Esophagus muscularis mucosa (tissue), 3 donors: ENCODE measurements at regions not wholly inside any gene's neighbourhood (a gene's known extent, or its start where the extent isn't known, plus 50 kb on each side); places are given as distances from the start of the nearest gene placed in this dataset.

Source experiments
- CTCF ChIP-seq, 3 experiments: fragments of 200-600 bp in 2 of 3; fragments of 450-650 bp in 1 of 3; sonication (generic) in 2 of 3; IDR thresholded peaks; one replicate each; pipeline ENCODE4 v1.5.1; 2017 to 2019; ENCODE audit warnings: antibody characterized with exemption in 3 of 3, mild to moderate bottlenecking in 2 of 3, moderate library complexity in 1 of 3
- POLR2A ChIP-seq: fragments of 450-650 bp; IDR thresholded peaks from one replicate; pipeline ENCODE4 v1.6.1; 2017; ENCODE audit warnings: antibody characterized with exemption, moderate library complexity, mild to moderate bottlenecking, low read depth

- TF ChIP-seq CTCF (IDR thresholded peaks at IDR 0.05) (no peak), POLR2A (no peak)
Measured at GRCh38 chr15:101539492-101539891, 50.0 kb upstream of the PCSK6 start.
